ENCODE measurements at regions not wholly inside any gene's neighbourhood (a gene's known extent, or its start where the extent isn't known, plus 50 kb on each side); places are given as distances from the start of the nearest gene placed in this dataset.

DNA sequence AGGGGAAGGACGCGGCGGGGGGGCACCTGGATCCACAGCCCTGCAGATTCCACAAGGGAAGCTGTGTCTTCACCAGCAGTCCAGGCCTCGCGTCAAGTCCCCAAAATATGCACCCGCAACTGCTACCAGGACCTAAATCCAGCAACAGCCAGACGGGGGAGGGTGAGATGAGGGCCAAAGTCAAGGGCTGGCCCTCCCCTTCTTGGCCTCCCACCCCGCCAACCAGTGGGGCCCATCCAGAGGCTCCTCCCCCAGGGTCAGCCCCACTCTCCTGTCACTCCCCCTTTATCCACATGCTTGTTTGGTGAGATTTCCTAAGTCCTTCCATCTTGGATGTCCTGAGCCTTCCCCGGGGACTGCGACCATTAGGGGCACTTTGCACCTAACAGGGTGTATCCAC is 138.7 kb downstream of the ENGASE start:
- DNase-seq, result no peak

DNA sequence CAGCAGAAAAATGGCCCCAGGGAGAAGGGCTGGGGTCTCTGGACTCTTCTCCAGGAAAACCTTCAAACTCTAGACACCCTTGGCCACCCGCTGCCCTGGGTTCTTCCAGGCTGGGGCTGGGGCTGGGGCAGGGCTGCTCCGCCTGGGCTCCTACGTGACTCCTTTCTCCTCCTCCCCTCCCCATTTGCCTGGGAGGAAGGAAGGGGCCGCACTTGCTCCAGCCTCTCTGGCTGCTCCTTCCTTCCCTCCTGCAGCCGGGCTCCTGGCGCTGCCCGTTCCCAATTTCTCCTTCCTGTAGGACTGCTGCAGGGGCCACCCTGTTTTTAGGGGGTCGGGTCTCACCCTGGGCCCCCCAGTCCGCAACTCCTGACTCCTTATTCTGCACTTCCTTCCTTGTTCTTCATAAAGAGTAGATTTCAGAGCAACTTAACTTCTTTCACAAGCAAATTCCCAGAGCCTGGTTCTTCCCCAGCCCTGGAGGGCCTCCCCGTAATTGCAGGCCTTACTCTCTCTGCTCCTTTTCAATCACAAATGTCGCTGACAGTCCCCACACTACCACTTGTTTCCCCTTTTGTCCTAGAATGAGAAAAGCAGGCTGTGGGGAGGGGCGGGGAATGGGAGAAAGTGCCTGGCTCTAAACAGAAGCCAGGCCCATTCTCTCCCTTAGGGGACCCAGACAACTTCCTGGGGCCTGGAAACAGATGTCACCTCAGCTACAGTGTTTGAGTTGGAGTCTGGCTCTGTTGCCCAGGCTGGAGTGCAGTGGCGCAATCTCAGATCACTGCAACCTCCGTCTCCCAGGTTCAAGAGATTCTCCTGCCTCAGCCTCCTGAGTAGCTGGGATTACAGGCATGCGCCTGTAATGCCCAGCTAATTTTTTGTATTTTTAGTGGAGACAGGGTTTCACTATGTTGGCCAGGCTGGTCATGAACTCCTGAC is 137.8 kb downstream of the ENGASE start:
- DNase-seq, result no peak

DNA sequence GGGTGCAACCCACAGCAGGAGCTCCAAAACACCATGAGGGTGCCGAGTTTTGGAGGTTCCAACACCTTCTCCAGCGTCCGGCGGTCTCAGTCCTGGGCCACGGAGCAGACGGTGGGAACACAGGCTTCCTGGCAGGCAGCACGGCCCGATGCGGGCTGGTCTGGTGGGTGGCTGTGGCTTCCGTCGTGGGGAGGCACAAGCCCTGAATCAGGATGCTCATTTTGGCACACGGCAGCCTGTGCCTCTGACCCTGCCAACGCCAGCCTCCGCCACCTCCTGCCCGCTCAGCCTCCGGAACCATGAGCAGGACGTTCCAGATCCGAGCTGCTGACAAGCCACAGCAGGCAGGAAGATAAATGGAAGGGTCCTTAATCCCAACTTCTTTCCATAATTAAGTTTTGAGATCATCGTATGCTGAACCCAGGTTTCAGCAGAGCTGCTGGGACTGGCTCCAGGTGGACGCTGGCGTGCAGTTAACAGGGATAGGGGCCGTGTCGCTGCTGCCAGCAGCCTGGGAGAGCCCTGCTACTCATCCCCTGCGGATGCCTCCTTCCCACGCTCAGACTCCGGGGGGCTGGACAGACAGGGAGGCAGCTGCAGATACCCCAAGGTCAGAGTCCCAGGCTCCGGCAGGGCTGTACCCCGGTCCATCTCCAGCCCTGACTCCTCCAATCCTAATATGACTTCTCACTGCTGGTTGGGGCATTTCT is 136.6 kb downstream of the ENGASE start:
- no peak for DNase-seq

DNA sequence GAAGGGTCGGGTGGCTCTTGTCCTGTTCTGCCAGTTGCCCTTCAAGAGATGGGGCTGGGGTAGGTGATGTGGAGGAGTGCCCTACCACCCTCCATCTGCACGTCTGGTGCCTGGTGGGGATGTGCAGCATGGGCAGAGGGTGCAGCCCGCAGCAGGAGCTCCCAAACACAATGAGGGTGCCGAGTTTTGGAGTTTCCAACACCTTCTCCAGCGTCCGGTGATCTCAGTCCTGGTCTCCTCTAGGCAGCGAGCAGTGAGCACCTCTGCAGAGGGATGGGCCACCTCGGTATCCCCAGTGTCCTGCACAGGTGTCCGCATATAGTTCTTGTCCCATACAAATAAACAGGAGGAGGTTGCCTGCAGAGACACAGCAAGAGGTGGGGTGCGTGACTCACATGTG is 136.0 kb downstream of the ENGASE start:
- DNase-seq, result no peak

DNA sequence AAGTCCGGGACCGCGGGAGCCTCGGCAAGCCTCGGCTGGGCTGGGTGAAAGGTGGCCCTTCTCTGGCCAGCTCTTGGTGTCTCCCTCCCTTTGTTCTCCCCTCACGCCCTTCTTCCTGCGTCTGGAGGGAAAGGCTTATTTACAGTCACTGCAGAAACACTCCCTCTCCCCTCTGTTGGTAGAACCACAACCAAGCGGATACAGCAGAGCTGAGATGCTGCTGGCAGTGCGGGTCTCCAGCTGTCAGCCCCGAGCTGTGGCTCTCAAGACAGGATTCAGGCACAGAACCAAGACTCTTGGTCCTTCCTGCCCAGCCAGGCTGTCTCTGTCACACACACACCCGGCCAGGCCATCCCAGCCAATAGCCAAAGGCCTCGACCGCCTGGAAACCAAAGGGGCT is 133.3 kb downstream of the ENGASE start:
- no peak for DNase-seq

DNA sequence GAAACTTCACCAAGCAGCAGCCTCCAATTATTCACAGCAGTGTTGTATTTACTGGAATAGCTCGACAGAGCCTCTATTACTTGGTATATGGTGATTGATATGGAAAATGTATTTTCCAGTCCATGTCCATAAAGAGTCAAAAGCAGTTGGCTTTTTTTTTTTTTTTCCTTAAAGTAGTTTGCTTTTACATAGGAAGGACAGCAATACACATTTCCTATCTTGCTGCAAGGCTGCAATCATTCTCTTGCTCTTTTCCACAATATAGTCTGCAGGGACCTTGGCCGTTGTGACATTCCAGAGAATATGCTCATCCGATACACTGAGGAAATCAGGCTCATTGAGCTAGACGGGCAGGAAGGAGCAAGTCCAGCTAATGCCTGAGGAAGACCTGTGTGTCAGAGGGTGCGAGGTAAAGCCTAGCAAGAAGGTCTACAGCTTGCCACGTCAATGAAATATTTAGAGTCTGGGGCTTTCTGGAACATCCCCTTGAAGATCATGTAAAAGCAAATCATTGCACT is 131.1 kb downstream of the ENGASE start:
- DNase-seq, result no peak

DNA sequence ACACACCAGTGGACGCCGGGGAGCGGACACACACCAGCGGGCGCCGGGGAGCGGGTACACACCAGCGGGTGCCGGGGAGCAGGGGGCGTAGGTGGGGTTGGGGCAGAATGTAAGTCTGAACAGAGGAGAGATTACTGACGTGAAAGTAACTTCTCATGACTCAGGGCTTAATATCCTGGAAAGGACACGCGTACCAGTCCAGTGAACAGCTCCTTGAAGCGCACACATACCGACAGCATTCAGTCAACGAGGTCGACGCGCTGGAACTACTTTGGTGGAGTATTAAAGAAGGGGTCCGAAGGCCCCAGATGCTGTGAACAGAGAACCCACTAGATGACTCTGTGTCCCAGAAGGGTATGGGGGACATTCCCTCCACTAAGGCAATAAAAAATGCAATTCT is 129.6 kb downstream of the ENGASE start:
- DNase-seq, result no peak

DNA sequence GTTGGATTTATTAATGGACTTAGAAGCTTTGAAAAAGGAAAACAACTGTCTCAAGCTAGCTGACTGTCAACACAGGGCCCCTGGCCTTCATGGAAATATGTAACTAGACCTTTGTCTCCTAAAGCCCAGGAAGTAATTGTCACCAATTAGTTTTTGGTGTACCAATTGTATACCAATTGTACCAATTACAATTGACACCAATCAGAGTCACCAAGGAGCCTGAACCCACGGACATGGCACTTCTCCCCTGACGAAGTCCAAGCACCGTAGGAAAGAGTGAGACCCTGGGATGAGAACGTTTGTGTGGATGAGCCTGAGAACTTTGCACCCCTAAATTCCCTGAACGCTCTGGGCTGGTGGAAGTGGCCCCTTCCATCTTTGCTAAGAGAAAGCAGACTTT is 129.0 kb downstream of the ENGASE start:
- DNase-seq, result no peak

DNA sequence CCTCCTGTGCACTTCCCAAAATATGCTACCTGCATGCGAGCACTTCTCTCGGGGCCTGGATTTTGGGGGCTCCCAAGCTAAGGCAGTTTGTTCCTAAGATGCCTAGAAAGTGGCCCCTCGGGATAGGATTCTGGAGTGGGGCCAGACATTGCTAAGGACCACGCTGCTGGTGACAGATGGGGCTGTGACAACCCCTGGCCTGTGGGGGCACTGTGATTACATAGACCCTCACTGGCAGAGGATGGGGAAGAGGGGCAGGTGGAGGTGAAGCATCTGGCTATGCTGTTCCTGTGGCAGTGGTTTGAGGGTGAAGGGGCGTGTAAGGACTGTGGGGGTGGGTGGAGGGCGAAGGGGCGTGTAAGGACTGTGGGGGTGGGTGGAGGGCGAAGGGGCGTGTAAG is 128.4 kb downstream of the ENGASE start:
- DNase-seq, result no peak

DNA sequence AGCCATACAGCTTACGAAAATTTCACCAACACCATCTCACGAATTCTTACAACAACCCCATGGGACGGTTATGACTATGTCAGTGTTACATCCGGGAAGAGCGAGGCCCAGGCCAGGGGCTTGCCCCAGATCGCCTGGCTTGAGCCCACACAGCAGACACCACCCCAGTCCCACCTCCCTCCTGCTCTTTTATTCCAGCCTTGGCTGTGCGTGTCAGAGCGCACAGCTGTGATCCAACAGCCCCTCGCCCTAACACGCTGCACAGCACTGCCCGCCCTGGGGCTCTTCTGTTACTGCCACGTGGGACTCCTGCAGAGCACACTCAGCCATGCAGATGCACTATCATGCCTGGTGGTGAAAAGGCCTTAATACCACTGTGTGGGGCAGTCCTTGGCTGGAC is 127.9 kb downstream of the ENGASE start:
- DNase-seq, result no peak

DNA sequence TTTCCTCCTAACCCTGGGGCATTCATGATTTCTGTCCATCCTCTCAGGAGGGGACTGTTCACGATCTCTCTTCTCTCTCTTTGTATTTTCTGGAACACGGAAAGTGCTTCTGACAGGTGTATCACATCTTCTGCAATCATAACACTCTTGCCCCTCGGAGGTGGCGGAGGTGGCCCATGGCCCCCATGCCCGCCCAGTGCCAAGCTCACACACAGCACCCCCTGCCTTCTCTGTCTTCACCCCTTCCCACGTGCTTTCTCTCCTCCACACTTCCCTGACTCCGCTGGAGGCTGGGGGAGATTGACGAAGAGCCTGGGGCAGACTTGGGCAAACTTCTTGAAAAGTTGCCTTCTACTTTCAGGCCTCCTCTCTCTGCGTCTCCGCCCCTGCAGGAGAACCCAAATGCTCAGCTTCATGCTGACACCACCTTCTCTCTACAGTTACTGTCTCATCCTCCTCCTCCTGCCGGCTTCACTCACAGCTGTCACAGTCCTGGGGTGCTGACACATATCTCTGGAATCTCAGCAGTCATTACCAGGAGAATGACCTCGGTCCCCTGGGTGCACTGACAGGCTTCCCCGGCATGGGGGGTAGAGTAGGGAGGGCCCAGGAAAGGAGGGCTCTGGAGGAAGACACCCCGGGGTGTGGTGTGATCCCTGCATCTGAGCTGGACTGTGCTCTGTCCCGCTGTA is 127.1 kb downstream of the ENGASE start:
- DNase-seq, result no peak

DNA sequence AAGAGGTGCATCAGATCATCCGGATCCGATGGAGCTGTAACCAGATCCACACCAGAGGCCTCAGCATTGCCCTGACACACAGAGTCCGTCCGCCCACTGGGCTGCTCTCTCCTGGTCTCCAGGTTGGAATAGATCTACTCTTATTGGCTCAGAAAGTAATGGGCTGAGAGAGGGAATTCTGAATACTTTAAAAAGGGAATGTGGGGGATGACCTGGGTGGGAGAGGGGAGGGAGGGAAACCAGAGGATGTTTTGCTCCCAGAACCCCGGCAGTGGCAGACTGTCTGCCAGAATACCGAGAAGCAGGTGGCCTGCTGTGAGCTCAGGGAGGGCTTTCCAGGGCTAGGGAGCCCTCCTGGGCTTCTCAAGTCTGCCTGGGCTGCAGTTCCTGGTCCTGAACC is 126.5 kb downstream of the ENGASE start:
- no peak for DNase-seq

DNA sequence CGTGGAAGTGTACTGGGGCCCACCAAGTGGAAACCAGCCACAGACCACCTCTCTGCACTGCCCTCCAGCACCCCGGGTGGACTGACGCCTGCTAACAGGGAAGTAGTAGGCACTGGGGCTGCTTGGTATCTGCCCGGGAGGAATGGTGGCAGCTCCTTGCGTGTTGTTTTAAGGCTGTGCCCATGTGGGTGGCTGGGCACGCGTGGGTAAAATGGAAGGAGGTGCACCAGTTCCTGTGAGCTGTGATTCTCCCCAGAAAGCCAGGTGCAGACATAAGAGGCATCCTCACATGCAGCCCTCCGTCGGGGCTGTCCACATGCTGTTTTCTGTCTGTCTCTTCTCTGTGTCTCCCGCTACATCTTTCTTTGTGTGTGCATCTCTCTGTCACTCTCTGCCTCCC is 122.3 kb downstream of the ENGASE start:
- DNase-seq, result no peak

DNA sequence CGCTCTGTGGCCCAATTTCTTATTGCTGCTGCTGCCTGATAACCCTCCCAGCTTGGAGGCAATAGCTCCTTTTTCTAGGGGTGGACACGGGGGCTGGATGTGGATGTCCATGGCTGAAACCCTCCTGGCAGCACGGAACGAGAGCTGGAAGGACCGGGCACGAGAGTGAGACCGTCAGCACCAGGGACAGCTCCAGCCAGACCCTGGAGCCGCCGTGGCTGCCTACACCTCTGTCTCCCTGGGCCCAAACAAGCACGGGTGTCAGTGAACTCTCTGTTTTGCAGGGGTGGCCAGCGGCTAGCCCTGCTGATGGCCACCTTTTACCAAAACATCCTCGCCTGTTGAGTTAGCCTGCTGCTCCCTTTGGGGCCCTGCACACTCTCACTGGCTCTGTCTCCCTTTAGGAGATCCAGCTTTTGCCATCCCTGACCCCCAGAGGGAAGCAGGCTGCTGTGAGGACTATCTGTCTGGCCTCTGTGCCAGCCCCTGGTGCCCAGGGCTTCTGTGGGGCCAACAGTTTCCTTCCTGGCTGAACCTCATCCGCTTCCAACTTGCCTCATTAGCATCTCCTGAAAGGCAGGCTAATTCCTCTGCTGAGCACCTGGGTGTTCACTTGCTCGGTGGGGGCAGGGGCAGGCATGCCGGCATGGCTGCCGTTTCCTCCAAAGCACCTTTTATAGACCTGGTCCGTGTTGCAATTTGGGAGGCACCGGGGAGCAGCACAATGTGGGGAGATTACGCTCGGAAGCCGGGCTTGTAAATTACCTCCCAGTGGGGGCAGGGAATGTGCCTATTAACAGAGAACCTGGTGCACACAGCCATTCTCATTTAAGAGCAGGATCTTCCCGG is 118.1 kb downstream of the ENGASE start:
- no peak for DNase-seq

DNA sequence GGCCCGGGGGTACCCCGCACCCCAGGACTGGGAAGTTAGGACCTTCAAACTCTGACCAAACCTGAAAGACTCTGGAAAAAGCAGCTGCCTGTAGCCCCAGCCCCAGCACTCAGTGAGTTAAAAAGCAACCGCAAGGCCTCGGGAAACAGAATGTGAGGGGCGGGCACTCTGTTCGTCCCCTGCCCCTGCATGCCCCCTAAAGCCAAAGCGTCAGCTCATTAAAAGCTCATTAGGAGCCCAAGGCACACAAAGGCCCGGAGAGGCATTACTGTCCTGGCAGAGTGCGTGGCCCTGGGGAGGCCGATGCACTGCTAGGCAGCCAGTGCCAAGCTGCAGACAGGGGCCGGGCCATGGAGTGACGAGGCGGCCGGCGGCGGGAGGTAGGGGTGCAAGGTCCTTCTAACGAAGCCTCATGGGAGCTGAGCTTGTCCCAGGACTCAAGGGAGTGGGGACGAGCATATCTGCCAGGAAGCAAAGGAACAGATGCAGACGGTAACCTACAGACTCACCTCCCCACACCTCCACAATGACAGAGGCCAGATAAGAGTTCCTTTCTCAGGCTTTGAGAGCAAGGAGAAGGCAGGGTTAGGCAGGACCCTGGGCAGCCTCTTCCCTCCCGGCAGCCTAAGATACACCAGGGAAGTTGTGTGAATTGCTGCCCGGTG is 116.8 kb downstream of the ENGASE start:
- no peak for DNase-seq

DNA sequence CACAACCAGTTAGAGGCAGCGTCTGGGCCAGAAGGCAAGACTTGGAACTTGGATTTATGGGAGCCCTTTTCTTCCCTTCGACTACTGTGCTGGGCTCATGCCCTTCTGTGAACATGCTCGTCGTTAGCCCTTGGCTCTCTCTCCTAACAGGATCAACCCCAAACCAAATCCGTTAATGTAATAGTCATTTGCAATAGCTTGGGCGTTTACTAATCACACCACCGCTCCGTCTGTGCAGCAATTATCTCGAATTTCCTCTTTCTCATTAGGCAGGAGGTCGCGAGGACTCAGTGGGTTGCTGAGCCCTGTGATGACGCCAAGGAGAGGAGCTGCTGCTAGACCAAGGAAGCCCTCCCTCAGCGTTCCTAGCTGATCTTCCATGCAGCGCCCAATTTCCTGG is 114.7 kb downstream of the ENGASE start:
- no peak for DNase-seq

DNA sequence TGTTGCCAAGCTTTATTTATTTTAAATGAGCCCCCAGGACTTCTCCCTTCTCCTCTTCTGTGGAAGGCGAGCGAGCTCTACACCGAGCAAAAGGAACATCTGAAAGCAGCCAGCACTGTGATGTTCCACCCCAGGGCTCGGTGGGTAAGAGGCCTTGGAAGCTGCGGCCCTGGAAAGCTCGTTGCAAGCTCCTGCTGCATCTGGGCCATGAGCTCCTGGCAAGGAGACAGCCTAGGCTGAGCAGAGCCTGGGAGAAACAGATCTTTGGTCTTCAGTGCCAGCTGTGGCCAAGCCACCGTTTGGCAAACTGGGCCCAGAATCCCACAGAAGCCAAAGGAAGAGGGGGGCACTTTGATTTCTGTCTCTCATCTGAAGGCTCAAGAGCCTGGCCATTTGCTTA is 114.1 kb downstream of the ENGASE start:
- DNase-seq, result no peak

DNA sequence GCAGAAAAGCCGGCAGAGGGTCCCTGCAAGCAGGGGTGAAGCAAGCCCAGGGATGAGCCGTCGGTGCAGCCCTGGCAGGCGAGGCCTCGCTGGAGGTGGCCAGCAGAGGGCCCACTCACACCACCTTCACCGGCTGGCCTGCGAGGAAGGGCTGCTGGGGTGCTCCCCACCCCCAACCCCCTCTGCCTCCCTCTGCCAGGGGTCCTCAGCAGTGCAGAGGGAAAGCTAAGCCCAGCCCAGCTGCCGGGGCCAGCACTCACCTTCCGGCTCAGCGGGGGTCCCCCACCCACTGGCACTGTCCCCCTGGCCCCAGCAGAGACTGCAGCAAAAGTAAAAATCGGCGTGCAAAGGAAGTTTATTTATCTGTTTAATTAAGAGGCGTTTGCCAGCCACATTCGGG is 113.4 kb downstream of the ENGASE start:
- DNase-seq, result no peak

DNA sequence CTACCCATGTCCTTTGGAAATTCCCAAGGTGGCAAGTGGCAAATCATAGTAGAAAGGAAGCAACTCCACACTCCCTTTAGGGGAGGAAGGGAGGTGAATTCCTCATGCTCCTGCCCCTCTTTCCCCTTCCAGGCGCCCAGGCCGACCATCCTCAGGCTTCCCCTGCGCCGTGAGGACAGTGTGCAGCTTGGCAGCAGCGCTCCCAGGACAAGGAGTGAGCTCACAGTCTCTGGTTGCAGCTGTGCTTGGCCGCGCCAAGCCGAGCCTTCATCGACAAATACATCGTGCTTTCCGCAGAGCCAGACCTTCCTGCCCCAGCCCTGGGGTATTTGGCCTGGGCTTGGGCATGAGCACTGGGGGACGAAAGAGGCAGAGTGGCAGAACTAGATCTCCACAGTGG is 112.6 kb downstream of the ENGASE start:
- DNase-seq, result no peak

DNA sequence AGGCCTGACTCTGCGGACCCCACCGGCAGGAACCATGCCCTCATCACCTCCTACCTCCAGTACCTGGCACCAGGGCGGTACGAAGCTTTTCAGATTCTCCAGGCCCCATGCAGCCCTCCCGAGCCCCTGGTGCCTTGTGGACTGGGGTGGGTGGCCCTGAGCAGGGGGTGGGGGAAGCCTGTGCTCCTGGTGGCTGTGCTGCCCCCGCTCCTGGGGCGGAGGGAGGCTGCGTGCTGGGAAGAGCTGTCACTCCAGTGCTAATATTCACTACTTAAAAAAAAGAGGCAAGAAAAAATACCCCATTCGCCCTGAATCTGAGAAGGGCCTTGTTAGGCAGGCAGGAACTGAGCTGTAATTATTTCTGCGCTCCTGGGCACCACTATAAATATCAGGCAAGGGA is 111.8 kb downstream of the ENGASE start:
- no peak for DNase-seq

DNA sequence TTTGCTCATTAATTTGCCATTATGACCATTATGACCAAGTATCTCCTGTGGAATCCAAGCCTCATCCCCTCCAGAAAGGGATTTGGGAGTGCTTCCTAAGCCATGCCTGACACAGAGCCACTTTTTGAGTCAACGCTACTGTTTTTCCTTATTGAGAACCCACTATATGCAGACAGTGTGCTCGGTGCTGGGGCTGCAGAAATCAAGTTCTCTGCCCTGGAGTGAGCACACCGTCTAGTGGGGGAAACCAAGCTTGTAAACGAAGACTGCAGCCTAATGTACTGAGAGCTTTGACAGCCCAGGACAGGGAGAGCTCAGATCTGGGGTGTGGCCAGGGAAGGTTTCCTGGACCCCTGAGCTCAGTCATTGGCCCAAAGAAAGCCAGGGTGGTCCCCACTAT is 111.0 kb downstream of the ENGASE start:
- no peak for DNase-seq

DNA sequence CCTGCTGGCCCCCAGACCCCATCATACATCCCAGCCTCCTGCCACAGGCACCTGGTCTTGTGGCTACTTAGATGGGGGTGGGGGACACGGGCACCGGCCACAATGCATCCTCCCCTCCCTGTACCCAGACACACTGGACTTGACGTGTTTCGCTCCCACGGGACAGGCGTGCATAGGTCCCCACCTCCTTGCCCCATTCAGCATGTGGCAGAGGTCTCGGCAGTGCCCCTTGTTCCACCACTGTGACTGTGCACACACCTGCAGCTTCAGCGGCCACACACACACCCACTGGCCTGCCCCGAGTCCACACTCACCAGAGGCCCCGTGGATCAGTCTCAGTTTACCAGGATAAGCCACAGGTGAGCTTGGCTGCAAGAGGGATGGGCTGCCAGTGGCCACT is 109.6 kb downstream of the ENGASE start:
- DNase-seq, result no peak
